ENCODE measurements at regions not wholly inside any gene's neighbourhood (a gene's known extent, or its start where the extent isn't known, plus 50 kb on each side); places are given as distances from the start of the nearest gene placed in this dataset.

- Histone ChIP-seq H3K4me2 (ENCODE audit: low read length) (no peak overlapping the region), H4K20me1 (ENCODE audit: control insufficient read depth, insufficient read depth, low read depth, low read length) (no peaks in the 10 kb centered on the region), H3K36me3 (ENCODE audit: control insufficient read depth, low read length) (no peaks in the 10 kb centered on the region), H3K4me1 (ENCODE audit: control insufficient read depth, low read length) (no peaks in the 10 kb centered on the region), H3K9me2 (replicated peaks; ENCODE audit: control insufficient read depth, low read length) (no peaks in the 10 kb centered on the region), H3K27me3 (ENCODE audit: control insufficient read depth, low read length) (peaks cover 2% of the 10 kb centered on the region; the same call in 1 of the 2 replicates), H3F3A (ENCODE audit: control insufficient read depth, insufficient read depth) (no peaks in the 10 kb centered on the region), H3K27ac (ENCODE audit: low read depth, low read length) (no peak overlapping the region), H3K4me3 (ENCODE audit: low read length) (no peak overlapping the region), H3K79me2 (ENCODE audit: control insufficient read depth, low read length) (no peaks in the 10 kb centered on the region), H3K9me3 (ENCODE audit: control insufficient read depth, insufficient read depth, low read length) (no peaks in the 10 kb centered on the region)
- no peak for TF ChIP-seq EZH2phosphoT487 (IDR thresholded peaks at IDR 0.05; ENCODE audit: borderline replicate concordance, low read length)
- no peak for TF ChIP-seq CTCF (IDR thresholded peaks at IDR 0.05; ENCODE audit: low read depth, low read length, poor library complexity, severe bottlenecking)
Measured at GRCh38 chr20:48302844-48303542, 517.7 kb upstream of the SULF2 start.

- H3K79me2 ChIP-seq (ENCODE audit: control insufficient read depth, low read length) = no peaks in the 10 kb centered on the region
- no peaks in the 10 kb centered on the region for H4K20me1 ChIP-seq (ENCODE audit: control insufficient read depth, insufficient read depth, low read depth, low read length)
- H3K4me3 ChIP-seq (ENCODE audit: low read length) = no peak overlapping the region
- no peaks in the 10 kb centered on the region for H3K9me3 ChIP-seq (ENCODE audit: control insufficient read depth, insufficient read depth, low read length)
- H3K27me3 ChIP-seq (ENCODE audit: control insufficient read depth, low read length) = peaks cover 2% of the 10 kb centered on the region; the same call in 1 of the 2 replicates
- H3K27ac ChIP-seq (ENCODE audit: low read depth, low read length) = no peak overlapping the region
- TF ChIP-seq EZH2phosphoT487 (IDR thresholded peaks at IDR 0.05; ENCODE audit: borderline replicate concordance, low read length) (no peak), CTCF (IDR thresholded peaks at IDR 0.05; ENCODE audit: low read depth, low read length, poor library complexity, severe bottlenecking) (no peak)
- H3K9me2 ChIP-seq (replicated peaks; ENCODE audit: control insufficient read depth, low read length) = no peaks in the 10 kb centered on the region
- no peaks in the 10 kb centered on the region for H3F3A ChIP-seq (ENCODE audit: control insufficient read depth, insufficient read depth)
- H3K4me1 ChIP-seq (ENCODE audit: control insufficient read depth, low read length) = no peaks in the 10 kb centered on the region
- H3K36me3 ChIP-seq (ENCODE audit: control insufficient read depth, low read length) = no peaks in the 10 kb centered on the region
- H3K4me2 ChIP-seq (ENCODE audit: low read length) = no peak overlapping the region
Measured at GRCh38 chr20:48302149-48302548, 516.9 kb upstream of the SULF2 start.

GRCh38 chr20:48301189-48301588 lies 515.9 kb upstream of the SULF2 start:
- H3K79me2 ChIP-seq (ENCODE audit: control insufficient read depth, low read length) = no peaks in the 10 kb centered on the region
- H3F3A ChIP-seq (ENCODE audit: control insufficient read depth, insufficient read depth) = no peaks in the 10 kb centered on the region
- no peaks in the 10 kb centered on the region for H3K4me1 ChIP-seq (ENCODE audit: control insufficient read depth, low read length)

More at GRCh38 chr20:48301189-48301588, 515.9 kb upstream of the SULF2 start:
- no peaks in the 10 kb centered on the region for H3K27me3 ChIP-seq (ENCODE audit: control insufficient read depth, low read length)
- H3K4me3 ChIP-seq (ENCODE audit: low read length) = no peak overlapping the region
- TF ChIP-seq CTCF (IDR thresholded peaks at IDR 0.05; ENCODE audit: low read depth, low read length, poor library complexity, severe bottlenecking) = no peak
- no peak for TF ChIP-seq EZH2phosphoT487 (IDR thresholded peaks at IDR 0.05; ENCODE audit: borderline replicate concordance, low read length)
- H3K4me2 ChIP-seq (ENCODE audit: low read length) = no peak overlapping the region
- no peaks in the 10 kb centered on the region for H4K20me1 ChIP-seq (ENCODE audit: control insufficient read depth, insufficient read depth, low read depth, low read length)
- no peaks in the 10 kb centered on the region for H3K36me3 ChIP-seq (ENCODE audit: control insufficient read depth, low read length)
- H3K27ac ChIP-seq (ENCODE audit: low read depth, low read length) = no peak overlapping the region
- H3K9me2 ChIP-seq (replicated peaks; ENCODE audit: control insufficient read depth, low read length) = no peaks in the 10 kb centered on the region
- H3K9me3 ChIP-seq (ENCODE audit: control insufficient read depth, insufficient read depth, low read length) = no peaks in the 10 kb centered on the region
